Neural cell (in vitro differentiated cells): ENCODE measurements at regions not wholly inside any gene's neighbourhood (a gene's known extent, or its start where the extent isn't known, plus 50 kb on each side); places are given as distances from the start of the nearest gene placed in this dataset.

Experiments used
- H2AFZ ChIP-seq: fragments of 200-600, 300-800 bp; sonication (generic), shearing (Covaris generic); 2 replicates; pipeline ENCODE4 v1.6.0; 2014; ENCODE audit warnings: low read depth, mild to moderate bottlenecking, antibody characterized with exemption, low read length, moderate library complexity
- H3F3A ChIP-seq: fragments of 200-600 bp; shearing (Covaris generic); 2 replicates; pipeline ENCODE4 v1.6.1; 2016; ENCODE audit warnings: mild to moderate bottlenecking, moderate library complexity, mixed read lengths, antibody characterized with exemption, low read length; ENCODE audit not compliant: insufficient read depth, poor library complexity, severe bottlenecking
- H3K27ac ChIP-seq: fragments of 200-600, 300-800 bp; sonication (generic), shearing (Covaris generic); 2 replicates; pipeline ENCODE4 v1.5.1; 2014; ENCODE audit warnings: mild to moderate bottlenecking, low read length, moderate library complexity
- H3K27me3 ChIP-seq: fragments of 300-800, 200-600 bp; sonication (generic), shearing (Covaris generic); 2 replicates; pipeline ENCODE4 v1.6.0; 2014; ENCODE audit warnings: mild to moderate bottlenecking, low read depth, low read length, moderate library complexity; ENCODE audit not compliant: insufficient read depth
- H3K36me3 ChIP-seq: fragments of 300-800, 200-600 bp; sonication (generic), shearing (Covaris generic); 2 replicates; pipeline ENCODE4 v1.5.1; 2014; ENCODE audit warnings: mild to moderate bottlenecking, antibody characterized with exemption, low read length, moderate library complexity; ENCODE audit not compliant: insufficient read depth
- H3K4me2 ChIP-seq: fragments of 300-800, 200-600 bp; sonication (generic), shearing (Covaris generic); 2 replicates; pipeline ENCODE4 v1.6.0; 2014; ENCODE audit warnings: mild to moderate bottlenecking, low read length
- H3K4me3 ChIP-seq: fragments of 300-800, 200-600 bp; sonication (generic), shearing (Covaris generic); 2 replicates; pipeline ENCODE4 v1.5.1; 2014; ENCODE audit warnings: mild to moderate bottlenecking, low read length, moderate library complexity
- H3K79me2 ChIP-seq: fragments of 200-600 bp; shearing (Covaris generic); replicated peaks from 2 replicates; pipeline ENCODE4 v1.6.0; 2014; ENCODE audit warnings: mild to moderate bottlenecking, low read length, moderate library complexity; ENCODE audit not compliant: insufficient read depth
- H3K9ac ChIP-seq: fragments of 300-800, 200-600 bp; sonication (generic), shearing (Covaris generic); 2 replicates; pipeline ENCODE4 v1.6.1; 2016; ENCODE audit warnings: mild to moderate bottlenecking, low read length, mixed read lengths
- H3K9me2 ChIP-seq: fragments of 200-600 bp; shearing (Covaris generic); 2 replicates; pipeline ENCODE4 v1.6.1; 2016; ENCODE audit warnings: mild to moderate bottlenecking, low read length, mixed read lengths; ENCODE audit not compliant: insufficient read depth
- H3K9me3 ChIP-seq: fragments of 200-600, 300-800 bp; sonication (generic), shearing (Covaris generic); 2 replicates; pipeline ENCODE4 v1.6.1; 2016; ENCODE audit warnings: mild to moderate bottlenecking, mixed run types, low read length, moderate library complexity, mixed read lengths
- H4K20me1 ChIP-seq: fragments of 200-600 bp; shearing (Covaris generic); 2 replicates; pipeline ENCODE4 v1.6.1; 2016; ENCODE audit warnings: mild to moderate bottlenecking, mixed run types; ENCODE audit not compliant: insufficient read depth
- EP300 ChIP-seq: fragments of 450-650 bp; conservative IDR thresholded peaks from 2 replicates; pipeline ENCODE4 v1.6.1; 2014; ENCODE audit warnings: antibody characterized with exemption, mild to moderate bottlenecking, moderate library complexity; ENCODE audit not compliant: poor library complexity, severe bottlenecking
- EZH2 ChIP-seq: fragments of 200-600, 300-800 bp; shearing (Covaris generic), sonication (generic); IDR thresholded peaks from 2 replicates; pipeline ENCODE4 v1.6.1; 2014; ENCODE audit warnings: antibody characterized with exemption, low read length, borderline replicate concordance, mild to moderate bottlenecking; ENCODE audit not compliant: insufficient read depth, poor library complexity, severe bottlenecking
- MXI1 ChIP-seq: fragments of 450-650 bp; conservative IDR thresholded peaks from 2 replicates; pipeline ENCODE4 v1.6.1; 2014; ENCODE audit warnings: antibody characterized with exemption, mild to moderate bottlenecking; ENCODE audit not compliant: poor library complexity, severe bottlenecking
- POLR2AphosphoS5 ChIP-seq: IDR thresholded peaks from 2 replicates; pipeline ENCODE4 v1.6.1; 2012
- RAD21 ChIP-seq: fragments of 450-650 bp; conservative IDR thresholded peaks from 2 replicates; pipeline ENCODE4 v1.6.1; 2014; ENCODE audit warnings: antibody characterized with exemption, mild to moderate bottlenecking, moderate library complexity
- SMC3 ChIP-seq: fragments of 450-650 bp; conservative IDR thresholded peaks from 2 replicates; pipeline ENCODE4 v1.6.1; 2014; ENCODE audit warnings: antibody characterized with exemption, mild to moderate bottlenecking, moderate library complexity; ENCODE audit not compliant: poor library complexity
- TAF1 ChIP-seq: IDR thresholded peaks from 2 replicates; pipeline ENCODE4 v1.6.1; 2012; ENCODE audit warnings: low read depth
- TF ChIP-seq, protein P1 (sequence below): IDR thresholded peaks from 2 replicates; pipeline ENCODE4 v1.6.1; 2012; ENCODE audit warnings: borderline replicate concordance
- TF ChIP-seq, protein P2 (sequence below): fragments of 450-650 bp; IDR thresholded peaks from 2 replicates; pipeline ENCODE4 v1.5.1; 2014; ENCODE audit warnings: antibody characterized with exemption, mild to moderate bottlenecking, moderate library complexity; ENCODE audit not compliant: poor library complexity, severe bottlenecking

DNA sequence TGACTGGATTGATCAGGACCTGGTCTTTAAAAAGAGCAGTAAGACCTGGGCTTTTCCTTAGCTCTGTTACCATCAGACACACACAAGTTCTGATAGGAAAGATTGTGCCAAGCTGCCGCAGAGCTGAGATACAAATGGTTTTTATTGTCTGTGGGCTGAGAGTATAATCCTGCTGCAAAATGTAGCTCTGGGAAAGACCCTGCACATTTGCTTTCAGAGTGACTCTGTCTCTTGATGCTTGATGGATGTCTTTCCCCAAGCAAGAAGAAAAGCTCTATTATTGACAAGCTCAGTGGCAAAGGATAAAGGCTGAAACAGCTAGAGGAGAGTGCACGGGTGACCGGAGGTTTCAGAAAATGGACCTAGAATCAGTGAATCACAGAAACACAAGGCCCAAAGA, 95.3 kb upstream of the PARD3B start:
- H3K9me2 ChIP-seq, result no peaks in the 10 kb centered on the region
- no peaks in the 10 kb centered on the region for H3K9me3 ChIP-seq
- H3K79me2 ChIP-seq, result no peaks in the 10 kb centered on the region
- H3K4me2 ChIP-seq, result no peak overlapping the region
- peak overlapping the region; percentile 25 for H3K9ac ChIP-seq
- no peaks in the 10 kb centered on the region for H3K27me3 ChIP-seq
- H2AFZ ChIP-seq, result peak overlapping the region; percentile 21
- H3K36me3 ChIP-seq, result no peaks in the 10 kb centered on the region
- peak overlapping the region; percentile 22 for H3K4me3 ChIP-seq
- H3F3A ChIP-seq, result peaks cover 3% of the 10 kb centered on the region
- TF ChIP-seq, protein P1, sequence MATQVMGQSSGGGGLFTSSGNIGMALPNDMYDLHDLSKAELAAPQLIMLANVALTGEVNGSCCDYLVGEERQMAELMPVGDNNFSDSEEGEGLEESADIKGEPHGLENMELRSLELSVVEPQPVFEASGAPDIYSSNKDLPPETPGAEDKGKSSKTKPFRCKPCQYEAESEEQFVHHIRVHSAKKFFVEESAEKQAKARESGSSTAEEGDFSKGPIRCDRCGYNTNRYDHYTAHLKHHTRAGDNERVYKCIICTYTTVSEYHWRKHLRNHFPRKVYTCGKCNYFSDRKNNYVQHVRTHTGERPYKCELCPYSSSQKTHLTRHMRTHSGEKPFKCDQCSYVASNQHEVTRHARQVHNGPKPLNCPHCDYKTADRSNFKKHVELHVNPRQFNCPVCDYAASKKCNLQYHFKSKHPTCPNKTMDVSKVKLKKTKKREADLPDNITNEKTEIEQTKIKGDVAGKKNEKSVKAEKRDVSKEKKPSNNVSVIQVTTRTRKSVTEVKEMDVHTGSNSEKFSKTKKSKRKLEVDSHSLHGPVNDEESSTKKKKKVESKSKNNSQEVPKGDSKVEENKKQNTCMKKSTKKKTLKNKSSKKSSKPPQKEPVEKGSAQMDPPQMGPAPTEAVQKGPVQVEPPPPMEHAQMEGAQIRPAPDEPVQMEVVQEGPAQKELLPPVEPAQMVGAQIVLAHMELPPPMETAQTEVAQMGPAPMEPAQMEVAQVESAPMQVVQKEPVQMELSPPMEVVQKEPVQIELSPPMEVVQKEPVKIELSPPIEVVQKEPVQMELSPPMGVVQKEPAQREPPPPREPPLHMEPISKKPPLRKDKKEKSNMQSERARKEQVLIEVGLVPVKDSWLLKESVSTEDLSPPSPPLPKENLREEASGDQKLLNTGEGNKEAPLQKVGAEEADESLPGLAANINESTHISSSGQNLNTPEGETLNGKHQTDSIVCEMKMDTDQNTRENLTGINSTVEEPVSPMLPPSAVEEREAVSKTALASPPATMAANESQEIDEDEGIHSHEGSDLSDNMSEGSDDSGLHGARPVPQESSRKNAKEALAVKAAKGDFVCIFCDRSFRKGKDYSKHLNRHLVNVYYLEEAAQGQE, result no peak
- TF ChIP-seq, protein P2, sequence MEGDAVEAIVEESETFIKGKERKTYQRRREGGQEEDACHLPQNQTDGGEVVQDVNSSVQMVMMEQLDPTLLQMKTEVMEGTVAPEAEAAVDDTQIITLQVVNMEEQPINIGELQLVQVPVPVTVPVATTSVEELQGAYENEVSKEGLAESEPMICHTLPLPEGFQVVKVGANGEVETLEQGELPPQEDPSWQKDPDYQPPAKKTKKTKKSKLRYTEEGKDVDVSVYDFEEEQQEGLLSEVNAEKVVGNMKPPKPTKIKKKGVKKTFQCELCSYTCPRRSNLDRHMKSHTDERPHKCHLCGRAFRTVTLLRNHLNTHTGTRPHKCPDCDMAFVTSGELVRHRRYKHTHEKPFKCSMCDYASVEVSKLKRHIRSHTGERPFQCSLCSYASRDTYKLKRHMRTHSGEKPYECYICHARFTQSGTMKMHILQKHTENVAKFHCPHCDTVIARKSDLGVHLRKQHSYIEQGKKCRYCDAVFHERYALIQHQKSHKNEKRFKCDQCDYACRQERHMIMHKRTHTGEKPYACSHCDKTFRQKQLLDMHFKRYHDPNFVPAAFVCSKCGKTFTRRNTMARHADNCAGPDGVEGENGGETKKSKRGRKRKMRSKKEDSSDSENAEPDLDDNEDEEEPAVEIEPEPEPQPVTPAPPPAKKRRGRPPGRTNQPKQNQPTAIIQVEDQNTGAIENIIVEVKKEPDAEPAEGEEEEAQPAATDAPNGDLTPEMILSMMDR, result no peak
- TF ChIP-seq EP300, result no peak
- TF ChIP-seq POLR2AphosphoS5, result no peak
- no peak for TF ChIP-seq EZH2
- no peak for TF ChIP-seq TAF1
- TF ChIP-seq SMC3, result no peak
- TF ChIP-seq RAD21, result no peak
- TF ChIP-seq MXI1, result no peak
- H4K20me1 ChIP-seq, result no peaks in the 10 kb centered on the region
- peak overlapping the region; percentile 64 for H3K27ac ChIP-seq

DNA sequence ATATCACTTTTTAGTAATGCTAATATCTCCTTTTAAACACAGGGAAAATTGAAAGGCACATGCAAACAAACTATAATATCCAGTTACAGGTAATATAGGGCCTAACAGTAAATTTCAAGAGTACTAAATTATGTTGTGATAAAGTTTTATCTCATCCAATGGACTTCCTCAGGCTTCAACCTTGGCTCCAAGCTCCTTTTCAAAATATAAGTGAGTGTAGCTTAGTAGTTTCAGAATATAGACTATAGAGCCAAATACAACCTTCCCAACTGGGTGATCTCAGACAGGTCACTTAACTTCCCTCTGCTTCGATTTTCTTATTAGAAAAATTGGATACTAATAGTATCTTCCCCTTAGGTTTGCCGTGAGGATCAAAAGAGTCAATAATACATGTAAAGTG, 93.5 kb upstream of the PARD3B start:
- H3K27ac ChIP-seq, result no peak overlapping the region
- H2AFZ ChIP-seq, result no peak overlapping the region
- H3K79me2 ChIP-seq, result no peaks in the 10 kb centered on the region
- no peaks in the 10 kb centered on the region for H3K36me3 ChIP-seq
- H3K9me2 ChIP-seq, result no peaks in the 10 kb centered on the region
- no peaks in the 10 kb centered on the region for H3K9me3 ChIP-seq
- TF ChIP-seq, protein P1, result no peak
- TF ChIP-seq TAF1, result no peak
- TF ChIP-seq EP300, result no peak
- no peak for TF ChIP-seq RAD21
- no peak for TF ChIP-seq MXI1
- TF ChIP-seq SMC3, result no peak
- TF ChIP-seq, protein P2, result no peak
- no peak for TF ChIP-seq POLR2AphosphoS5
- no peak for TF ChIP-seq EZH2
- H3F3A ChIP-seq, result peaks cover 3% of the 10 kb centered on the region
- no peak overlapping the region for H3K4me3 ChIP-seq
- no peaks in the 10 kb centered on the region for H4K20me1 ChIP-seq
- H3K27me3 ChIP-seq, result no peaks in the 10 kb centered on the region
- no peak overlapping the region for H3K4me2 ChIP-seq
- no peak overlapping the region for H3K9ac ChIP-seq
